Keratinocyte (primary cell): ENCODE measurements at regions not wholly inside any gene's neighbourhood (a gene's known extent, or its start where the extent isn't known, plus 50 kb on each side); places are given as distances from the start of the nearest gene placed in this dataset.

Experiments
- DNase-seq: peaks from one replicate; pipeline ENCODE4 v3.0.0-alpha.2; 2011; ENCODE audit warnings: low read depth, missing footprints, low spot score
- FAIRE-seq: peaks from 2 replicates; lab custom pipeline; 2011; peaks lifted over from hg19 to GRCh38; lab: Jason Lieb, UNC
- H2AFZ ChIP-seq: 2 replicates; pipeline ENCODE4 v1.6.0; 2012; ENCODE audit warnings: low read length, control low read depth, inconsistent platforms; ENCODE audit not compliant: control insufficient read depth
- H3K27ac ChIP-seq: 2 replicates; pipeline ENCODE4 v1.5.1; 2011; ENCODE audit warnings: low read length; ENCODE audit not compliant: control insufficient read depth, insufficient read depth
- H3K27me3 ChIP-seq: 3 replicates; pipeline ENCODE4 v1.6.0; 2011; ENCODE audit warnings: low read length; ENCODE audit not compliant: control insufficient read depth, insufficient read depth; ENCODE audit errors: extremely low read depth
- H3K36me3 ChIP-seq, 2 experiments: 2 replicates in 1 of 2; 3 replicates in 1 of 2; pipeline ENCODE4 v1.5.1; 2011; ENCODE audit warnings: low read length in 2 of 2, mild to moderate bottlenecking in 1 of 2; ENCODE audit not compliant: control insufficient read depth in 2 of 2, insufficient read depth in 2 of 2; ENCODE audit errors: extremely low read depth in 1 of 2
- H3K4me1 ChIP-seq: 3 replicates; pipeline ENCODE4 v1.5.1; 2011; ENCODE audit warnings: low read length; ENCODE audit not compliant: control insufficient read depth, insufficient read depth; ENCODE audit errors: extremely low read depth
- H3K4me2 ChIP-seq: 3 replicates; pipeline ENCODE4 v1.6.0; 2011; ENCODE audit warnings: low read depth, low read length; ENCODE audit not compliant: control insufficient read depth, insufficient read depth; ENCODE audit errors: extremely low read depth
- H3K4me3 ChIP-seq, 3 experiments: fragments of 200-600 bp in 1 of 3; sonication (generic) in 1 of 3; 2 replicates in 2 of 3; 3 replicates in 1 of 3; pipeline ENCODE4 v1.5.1; 2011 to 2016; ENCODE audit warnings: low read length in 3 of 3, mild to moderate bottlenecking in 3 of 3, control low read depth in 2 of 3, inconsistent platforms in 1 of 3, low read depth in 1 of 3, mixed read lengths in 1 of 3, mixed run types in 1 of 3, moderate library complexity in 1 of 3; ENCODE audit not compliant: control insufficient read depth in 2 of 3, insufficient read depth in 2 of 3; ENCODE audit errors: extremely low read depth in 1 of 3
- H3K79me2 ChIP-seq: 2 replicates; pipeline ENCODE4 v1.6.0; 2012; ENCODE audit warnings: low read length; ENCODE audit not compliant: control insufficient read depth, insufficient read depth
- H3K9ac ChIP-seq: 3 replicates; pipeline ENCODE4 v1.6.0; 2011; ENCODE audit warnings: low read length; ENCODE audit not compliant: control insufficient read depth, insufficient read depth; ENCODE audit errors: extremely low read depth
- H3K9me1 ChIP-seq: 3 replicates; pipeline ENCODE4 v1.6.0; 2011; ENCODE audit warnings: low read length; ENCODE audit not compliant: control insufficient read depth, insufficient read depth; ENCODE audit errors: extremely low read depth
- H3K9me3 ChIP-seq: 2 replicates; pipeline ENCODE4 v1.5.1; 2012; ENCODE audit warnings: low read depth, low read length; ENCODE audit not compliant: control insufficient read depth
- H4K20me1 ChIP-seq: 3 replicates; pipeline ENCODE4 v1.6.0; 2011; ENCODE audit warnings: low read length; ENCODE audit not compliant: control insufficient read depth, insufficient read depth; ENCODE audit errors: extremely low read depth
- EZH2 ChIP-seq: IDR thresholded peaks from one replicate; pipeline ENCODE4 v1.6.1; 2012; ENCODE audit warnings: inconsistent platforms, mild to moderate bottlenecking, low read length, moderate library complexity
- dilution Hi-C: fragments of 300-500 bp; cut with MboI; formaldehyde crosslinking; loops from one replicate; pipeline ENCODE4 v1.7.0; 2020; ENCODE audit warnings: low sequenced_read_pairs; ENCODE audit not compliant: extremely low pct_ligation_motif_present
- TF ChIP-seq, protein P1 (sequence below), 3 experiments: IDR thresholded peaks in 1 of 3; conservative IDR thresholded peaks in 1 of 3; optimal IDR thresholded peaks in 1 of 3; 2 replicates in 2 of 3; 3 replicates in 1 of 3; pipeline versions ENCODE3 to v1.5.1; 2011; ENCODE audit warnings: low read length in 3 of 3, mild to moderate bottlenecking in 3 of 3, moderate library complexity in 2 of 3, control low read depth in 1 of 3, inconsistent platforms in 1 of 3; ENCODE audit not compliant: insufficient read depth in 2 of 3; ENCODE audit errors: extremely low read depth in 1 of 3

- H3K9ac ChIP-seq: no peak overlapping the region
- no peak overlapping the region for H2AFZ ChIP-seq
- no peaks in the 10 kb centered on the region for H3K36me3 ChIP-seq
- H3K4me2 ChIP-seq: no peak overlapping the region
- dilution Hi-C loops: no loop called here
- DNase-seq: no peak
- no peaks in the 10 kb centered on the region for H4K20me1 ChIP-seq
- no peaks in the 10 kb centered on the region for H3K4me1 ChIP-seq
- TF ChIP-seq, protein P1, sequence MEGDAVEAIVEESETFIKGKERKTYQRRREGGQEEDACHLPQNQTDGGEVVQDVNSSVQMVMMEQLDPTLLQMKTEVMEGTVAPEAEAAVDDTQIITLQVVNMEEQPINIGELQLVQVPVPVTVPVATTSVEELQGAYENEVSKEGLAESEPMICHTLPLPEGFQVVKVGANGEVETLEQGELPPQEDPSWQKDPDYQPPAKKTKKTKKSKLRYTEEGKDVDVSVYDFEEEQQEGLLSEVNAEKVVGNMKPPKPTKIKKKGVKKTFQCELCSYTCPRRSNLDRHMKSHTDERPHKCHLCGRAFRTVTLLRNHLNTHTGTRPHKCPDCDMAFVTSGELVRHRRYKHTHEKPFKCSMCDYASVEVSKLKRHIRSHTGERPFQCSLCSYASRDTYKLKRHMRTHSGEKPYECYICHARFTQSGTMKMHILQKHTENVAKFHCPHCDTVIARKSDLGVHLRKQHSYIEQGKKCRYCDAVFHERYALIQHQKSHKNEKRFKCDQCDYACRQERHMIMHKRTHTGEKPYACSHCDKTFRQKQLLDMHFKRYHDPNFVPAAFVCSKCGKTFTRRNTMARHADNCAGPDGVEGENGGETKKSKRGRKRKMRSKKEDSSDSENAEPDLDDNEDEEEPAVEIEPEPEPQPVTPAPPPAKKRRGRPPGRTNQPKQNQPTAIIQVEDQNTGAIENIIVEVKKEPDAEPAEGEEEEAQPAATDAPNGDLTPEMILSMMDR (optimal IDR thresholded peaks at IDR 0.05 in 1 of 3, IDR thresholded peaks at IDR 0.05 in 1 of 3, conservative IDR thresholded peaks at IDR 0.05 in 1 of 3; ENCODE audit: extremely low read depth in 1 of 3, insufficient read depth in 2 of 3, low read length in 3 of 3): no peak
- TF ChIP-seq EZH2: no peak
- no peak overlapping the region for H3K27ac ChIP-seq
- H3K9me3 ChIP-seq: no peaks in the 10 kb centered on the region
- no peak for FAIRE-seq
- H3K27me3 ChIP-seq: no peaks in the 10 kb centered on the region
- no peaks in the 10 kb centered on the region for H3K9me1 ChIP-seq
- no peak overlapping the region for H3K4me3 ChIP-seq
- H3K79me2 ChIP-seq: no peaks in the 10 kb centered on the region
Observed at GRCh38 chr13:105074755-105075154, 1460.7 kb downstream of the EFNB2 start.

DNA sequence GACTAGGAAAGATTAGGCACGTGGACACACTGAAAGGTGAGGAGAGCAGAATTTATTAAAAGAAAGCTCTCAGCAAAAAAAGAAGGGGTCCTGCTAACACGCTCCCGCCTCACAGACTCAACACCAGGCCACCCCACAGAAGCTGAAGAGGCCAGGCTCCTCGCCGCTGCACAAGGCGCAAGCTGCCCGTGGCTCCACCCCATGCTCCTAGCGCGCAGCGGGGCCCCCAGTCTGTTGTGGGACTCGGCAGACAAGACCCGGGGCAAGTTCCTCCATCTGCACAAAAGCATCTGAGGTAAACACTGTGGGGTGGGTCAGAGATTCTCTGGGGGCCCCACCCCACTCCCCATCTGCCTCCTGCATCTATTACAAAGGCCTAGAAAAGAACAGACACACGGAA lies 1462.4 kb downstream of the EFNB2 start:
- H3K27ac ChIP-seq: no peak overlapping the region
- no peaks in the 10 kb centered on the region for H3K79me2 ChIP-seq
- H3K36me3 ChIP-seq: no peaks in the 10 kb centered on the region
- H3K4me1 ChIP-seq: no peaks in the 10 kb centered on the region
- DNase-seq: no peak
- H3K9ac ChIP-seq: no peak overlapping the region
- dilution Hi-C loops: no loop called here
- no peaks in the 10 kb centered on the region for H3K27me3 ChIP-seq
- no peaks in the 10 kb centered on the region for H3K9me1 ChIP-seq
- H3K9me3 ChIP-seq: no peaks in the 10 kb centered on the region
- H3K4me2 ChIP-seq: no peak overlapping the region
- H2AFZ ChIP-seq: no peak overlapping the region
- no peak for TF ChIP-seq EZH2
- TF ChIP-seq, protein P1 (optimal IDR thresholded peaks at IDR 0.05 in 1 of 3, IDR thresholded peaks at IDR 0.05 in 1 of 3, conservative IDR thresholded peaks at IDR 0.05 in 1 of 3; ENCODE audit: extremely low read depth in 1 of 3, insufficient read depth in 2 of 3, low read length in 3 of 3): no peak
- H3K4me3 ChIP-seq: no peak overlapping the region
- no peak for FAIRE-seq
- H4K20me1 ChIP-seq: no peaks in the 10 kb centered on the region
